PC-9 (cell line): ENCODE measurements at regions not wholly inside any gene's neighbourhood (a gene's known extent, or its start where the extent isn't known, plus 50 kb on each side); places are given as distances from the start of the nearest gene placed in this dataset.

Experiments
- CTCF ChIP-seq: fragments of 200-600 bp; sonication (generic); conservative IDR thresholded peaks from 2 replicates; pipeline ENCODE4 v1.6.1; 2017; ENCODE audit warnings: mixed run types, antibody characterized with exemption, mild to moderate bottlenecking, moderate library complexity
- EZH2 ChIP-seq: fragments of 200-600 bp; sonication (generic); IDR thresholded peaks from 2 replicates; pipeline ENCODE4 v1.8.0; 2017; ENCODE audit warnings: antibody characterized with exemption, low read depth

GRCh38 chr6:165936096-165936495, 231.6 kb downstream of the TBXT start:
- TF ChIP-seq CTCF (no peak), EZH2 (no peak)
